ENCODE measurements at regions not wholly inside any gene's neighbourhood (a gene's known extent, or its start where the extent isn't known, plus 50 kb on each side); places are given as distances from the start of the nearest gene placed in this dataset.

- Histone ChIP-seq H3K27ac (replicated peaks; ENCODE audit: low read length) (no peak overlapping the region), H2BK120ac (ENCODE audit: low read depth, low read length) (no peak overlapping the region), H3K14ac (ENCODE audit: low read length) (no peak overlapping the region), H3K79me1 (ENCODE audit: low read depth, low read length) (no peaks in the 10 kb centered on the region), H3K4me2 (ENCODE audit: insufficient read depth, low read length, poor library complexity, severe bottlenecking) (no peak overlapping the region), H3K4me3 (ENCODE audit: low read length in 2 of 2) (no peak overlapping the region), H2BK12ac (ENCODE audit: low read length) (no peak overlapping the region), H4K8ac (ENCODE audit: low read depth, low read length) (no peak overlapping the region), H3K18ac (ENCODE audit: low read length) (no peak overlapping the region), H3K36me3 (replicated peaks in 1 of 2; ENCODE audit: control insufficient read depth in 2 of 2, insufficient read depth in 2 of 2, low read length in 2 of 2) (no peaks in the 10 kb centered on the region), H2BK5ac (ENCODE audit: low read length) (no peak overlapping the region), H4K91ac (ENCODE audit: low read depth, low read length, poor library complexity) (no peak overlapping the region), H2AFZ (ENCODE audit: low read length) (no peak overlapping the region), H3K9ac (ENCODE audit: low read depth, low read length, poor library complexity) (no peak overlapping the region), H3K4me1 (ENCODE audit: control insufficient read depth in 2 of 2, insufficient read depth in 1 of 2, low read depth in 1 of 2, low read length in 2 of 2) (no peaks in the 10 kb centered on the region), H2AK5ac (ENCODE audit: low read depth, low read length) (no peak overlapping the region), H3K27me3 (ENCODE audit: control insufficient read depth in 3 of 3, insufficient read depth in 3 of 3, low read depth in 1 of 3, low read length in 3 of 3) (no peaks in the 10 kb centered on the region), H3K4ac (ENCODE audit: low read length) (no peak overlapping the region), H3K23ac (ENCODE audit: low read depth, low read length, poor library complexity) (no peak overlapping the region), H2BK15ac (ENCODE audit: low read length) (no peak overlapping the region), H3K9me3 (replicated peaks in 1 of 2; ENCODE audit: control insufficient read depth in 2 of 2, insufficient read depth in 1 of 2, low read depth in 1 of 2, low read length in 2 of 2) (no peaks in the 10 kb centered on the region)
- no CpG with 5 or more reads among the region's 2 CpGs for WGBS, 2 donors (ENCODE audit: extremely low coverage in 2 of 2, insufficient read length in 2 of 2, insufficient replicate concordance in 1 of 2)
- DNase-seq (ENCODE audit: low spot score): no peak
Measured at GRCh38 chr1:232859216-232859615, 54.0 kb downstream of the MAP10 start.

- Histone ChIP-seq H2BK12ac (ENCODE audit: low read length) (no peak overlapping the region), H3K4me1 (ENCODE audit: control insufficient read depth in 2 of 2, insufficient read depth in 1 of 2, low read depth in 1 of 2, low read length in 2 of 2) (no peaks in the 10 kb centered on the region), H2AFZ (ENCODE audit: low read length) (no peak overlapping the region), H2BK120ac (ENCODE audit: low read depth, low read length) (no peak overlapping the region), H3K4me2 (ENCODE audit: insufficient read depth, low read length, poor library complexity, severe bottlenecking) (no peak overlapping the region), H4K91ac (ENCODE audit: low read depth, low read length, poor library complexity) (no peak overlapping the region), H3K23ac (ENCODE audit: low read depth, low read length, poor library complexity) (no peak overlapping the region), H2BK5ac (ENCODE audit: low read length) (no peak overlapping the region), H4K8ac (ENCODE audit: low read depth, low read length) (no peak overlapping the region), H3K18ac (ENCODE audit: low read length) (no peak overlapping the region), H3K14ac (ENCODE audit: low read length) (no peak overlapping the region), H3K27me3 (ENCODE audit: control insufficient read depth in 3 of 3, insufficient read depth in 3 of 3, low read depth in 1 of 3, low read length in 3 of 3) (peaks cover 0 to 2% (median 0%) of the 10 kb centered on the region in 3 experiments), H3K36me3 (replicated peaks in 1 of 2; ENCODE audit: control insufficient read depth in 2 of 2, insufficient read depth in 2 of 2, low read length in 2 of 2) (no peaks in the 10 kb centered on the region), H2AK5ac (ENCODE audit: low read depth, low read length) (no peak overlapping the region), H3K4me3 (ENCODE audit: low read length in 2 of 2) (no peak overlapping the region), H2BK15ac (ENCODE audit: low read length) (no peak overlapping the region), H3K9ac (ENCODE audit: low read depth, low read length, poor library complexity) (no peak overlapping the region), H3K9me3 (replicated peaks in 1 of 2; ENCODE audit: control insufficient read depth in 2 of 2, insufficient read depth in 1 of 2, low read depth in 1 of 2, low read length in 2 of 2) (no peaks in the 10 kb centered on the region), H3K27ac (replicated peaks; ENCODE audit: low read length) (no peak overlapping the region), H3K79me1 (ENCODE audit: low read depth, low read length) (no peaks in the 10 kb centered on the region), H3K4ac (ENCODE audit: low read length) (no peak overlapping the region)
- no peak for DNase-seq (ENCODE audit: low spot score)
- WGBS, 2 donors (ENCODE audit: extremely low coverage in 2 of 2, insufficient read length in 2 of 2, insufficient replicate concordance in 1 of 2): no CpG with 5 or more reads among the region's 4 CpGs
Measured at GRCh38 chr1:232861107-232861506, 55.9 kb downstream of the MAP10 start.

GRCh38 chr1:232863544-232864275, 58.5 kb downstream of the MAP10 start:
- no peak overlapping the region for H3K23ac ChIP-seq (ENCODE audit: low read depth, low read length, poor library complexity)
- H3K4me3 ChIP-seq (ENCODE audit: low read length in 2 of 2): no peak overlapping the region
- no peak for DNase-seq (ENCODE audit: low spot score)
- no peak overlapping the region for H3K14ac ChIP-seq (ENCODE audit: low read length)
- H3K4me2 ChIP-seq (ENCODE audit: insufficient read depth, low read length, poor library complexity, severe bottlenecking): no peak overlapping the region
- no peak overlapping the region for H2AK5ac ChIP-seq (ENCODE audit: low read depth, low read length)
- H4K8ac ChIP-seq (ENCODE audit: low read depth, low read length): no peak overlapping the region
- H3K9ac ChIP-seq (ENCODE audit: low read depth, low read length, poor library complexity): no peak overlapping the region
- H2BK15ac ChIP-seq (ENCODE audit: low read length): no peak overlapping the region
- H3K27ac ChIP-seq (replicated peaks; ENCODE audit: low read length): no peak overlapping the region
- no peaks in the 10 kb centered on the region for H3K36me3 ChIP-seq (replicated peaks in 1 of 2; ENCODE audit: control insufficient read depth in 2 of 2, insufficient read depth in 2 of 2, low read length in 2 of 2)
- H3K79me1 ChIP-seq (ENCODE audit: low read depth, low read length): no peaks in the 10 kb centered on the region
- WGBS, 2 donors (ENCODE audit: extremely low coverage in 2 of 2, insufficient read length in 2 of 2, insufficient replicate concordance in 1 of 2): no CpG with 5 or more reads among the region's 10 CpGs
- no peak overlapping the region for H2BK12ac ChIP-seq (ENCODE audit: low read length)
- H2BK120ac ChIP-seq (ENCODE audit: low read depth, low read length): no peak overlapping the region
- no peak overlapping the region for H3K4ac ChIP-seq (ENCODE audit: low read length)
- no peaks in the 10 kb centered on the region for H3K4me1 ChIP-seq (ENCODE audit: control insufficient read depth in 2 of 2, insufficient read depth in 1 of 2, low read depth in 1 of 2, low read length in 2 of 2)
- no peak overlapping the region for H2BK5ac ChIP-seq (ENCODE audit: low read length)
- H4K91ac ChIP-seq (ENCODE audit: low read depth, low read length, poor library complexity): no peak overlapping the region
- no peak overlapping the region for H2AFZ ChIP-seq (ENCODE audit: low read length)
- no peak overlapping the region for H3K18ac ChIP-seq (ENCODE audit: low read length)
- H3K27me3 ChIP-seq (ENCODE audit: control insufficient read depth in 3 of 3, insufficient read depth in 3 of 3, low read depth in 1 of 3, low read length in 3 of 3): peaks cover 0 to 2% (median 0%) of the 10 kb centered on the region in 3 experiments
- H3K9me3 ChIP-seq (replicated peaks in 1 of 2; ENCODE audit: control insufficient read depth in 2 of 2, insufficient read depth in 1 of 2, low read depth in 1 of 2, low read length in 2 of 2): no peaks in the 10 kb centered on the region

GRCh38 chr1:232865102-232865931, 60.1 kb downstream of the MAP10 start:
- Histone ChIP-seq H2AFZ (ENCODE audit: low read length) (no peak overlapping the region), H3K4me1 (ENCODE audit: control insufficient read depth in 2 of 2, insufficient read depth in 1 of 2, low read depth in 1 of 2, low read length in 2 of 2) (no peaks in the 10 kb centered on the region), H3K4me2 (ENCODE audit: insufficient read depth, low read length, poor library complexity, severe bottlenecking) (no peak overlapping the region), H3K14ac (ENCODE audit: low read length) (no peak overlapping the region), H3K23ac (ENCODE audit: low read depth, low read length, poor library complexity) (no peak overlapping the region), H2BK5ac (ENCODE audit: low read length) (no peak overlapping the region), H3K4ac (ENCODE audit: low read length) (no peak overlapping the region), H3K79me1 (ENCODE audit: low read depth, low read length) (no peaks in the 10 kb centered on the region), H3K27me3 (ENCODE audit: control insufficient read depth in 3 of 3, insufficient read depth in 3 of 3, low read depth in 1 of 3, low read length in 3 of 3) (peaks cover 0 to 2% (median 0%) of the 10 kb centered on the region in 3 experiments), H3K27ac (replicated peaks; ENCODE audit: low read length) (no peak overlapping the region), H3K9ac (ENCODE audit: low read depth, low read length, poor library complexity) (no peak overlapping the region), H3K18ac (ENCODE audit: low read length) (no peak overlapping the region), H2BK12ac (ENCODE audit: low read length) (no peak overlapping the region), H4K8ac (ENCODE audit: low read depth, low read length) (no peak overlapping the region), H2BK15ac (ENCODE audit: low read length) (no peak overlapping the region), H3K4me3 (ENCODE audit: low read length in 2 of 2) (no peak overlapping the region), H2AK5ac (ENCODE audit: low read depth, low read length) (no peak overlapping the region), H3K36me3 (replicated peaks in 1 of 2; ENCODE audit: control insufficient read depth in 2 of 2, insufficient read depth in 2 of 2, low read length in 2 of 2) (no peaks in the 10 kb centered on the region), H2BK120ac (ENCODE audit: low read depth, low read length) (no peak overlapping the region), H4K91ac (ENCODE audit: low read depth, low read length, poor library complexity) (no peak overlapping the region), H3K9me3 (replicated peaks in 1 of 2; ENCODE audit: control insufficient read depth in 2 of 2, insufficient read depth in 1 of 2, low read depth in 1 of 2, low read length in 2 of 2) (no peaks in the 10 kb centered on the region)
- WGBS, 2 donors (ENCODE audit: extremely low coverage in 2 of 2, insufficient read length in 2 of 2, insufficient replicate concordance in 1 of 2): no CpG with 5 or more reads among the region's 9 CpGs
- no peak for DNase-seq (ENCODE audit: low spot score)

Data from neuronal stem cell (in vitro differentiated cells).